ENCODE measurements at regions not wholly inside any gene's neighbourhood (a gene's known extent, or its start where the extent isn't known, plus 50 kb on each side); places are given as distances from the start of the nearest gene placed in this dataset.

DNA sequence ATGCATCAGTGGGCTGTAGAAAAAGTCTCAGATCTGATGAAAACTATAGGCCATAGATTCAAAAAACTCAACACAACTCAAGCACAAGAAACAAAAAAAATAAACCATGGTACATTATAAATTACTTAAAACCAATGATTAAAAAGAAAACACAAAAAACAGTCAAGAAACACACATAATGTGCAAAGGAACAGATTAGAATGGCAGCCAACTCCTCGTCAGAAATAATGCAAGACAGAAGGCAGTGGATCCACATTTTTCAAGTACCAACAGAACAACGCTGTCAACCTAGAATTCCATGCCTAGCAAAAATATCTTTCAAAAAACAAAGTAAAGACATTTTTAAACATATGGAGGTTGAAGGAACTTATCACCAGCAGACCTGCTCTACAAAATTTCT lies 69.7 kb downstream of the PSMB1 start:
- Mint-ChIP-seq H3K27me3 (peaks cover 10% of the 10 kb centered on the region), H3K4me3 (no peak overlapping the region), H3K27ac (no peak overlapping the region), H3K9me3 (peaks cover 6% of the 10 kb centered on the region), H3K4me1 (ENCODE audit: low read depth) (no peaks in the 10 kb centered on the region), H3K36me3 (ENCODE audit: low read depth) (no peaks in the 10 kb centered on the region)

DNA sequence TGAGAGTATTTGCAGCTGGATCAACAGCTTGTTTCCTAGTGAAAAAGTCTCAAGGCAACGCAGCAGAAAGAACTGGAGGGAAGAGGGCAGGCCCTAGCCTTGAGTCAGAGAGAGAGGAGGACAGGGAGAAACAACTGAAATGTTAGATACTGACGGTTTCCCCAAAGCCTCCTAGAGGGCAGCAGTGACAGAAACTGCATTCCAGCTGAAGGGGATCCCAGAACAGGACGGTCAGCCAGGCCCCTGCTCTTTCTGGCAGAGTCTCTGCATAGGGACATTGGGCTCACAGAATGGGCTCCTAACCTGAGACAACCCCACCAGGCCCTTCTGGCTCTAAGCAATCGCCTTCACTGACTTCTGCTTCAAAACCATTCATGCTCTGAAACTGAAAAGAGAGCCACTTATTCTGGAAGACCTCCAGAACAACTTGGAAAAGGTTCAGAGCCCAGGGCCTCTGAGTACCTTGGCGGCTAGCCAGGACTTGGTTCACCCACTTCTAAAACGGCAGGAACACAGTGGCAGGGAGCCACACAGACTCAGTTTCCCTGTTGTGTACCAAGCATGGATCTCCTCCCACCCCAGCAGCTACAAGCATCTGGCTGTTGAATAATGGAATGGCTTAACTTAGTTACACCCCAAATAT lies 72.9 kb downstream of the PSMB1 start:
- Mint-ChIP-seq H3K36me3 (ENCODE audit: low read depth) (no peaks in the 10 kb centered on the region), H3K4me1 (ENCODE audit: low read depth) (no peaks in the 10 kb centered on the region), H3K27me3 (peaks cover 17% of the 10 kb centered on the region), H3K4me3 (no peak overlapping the region), H3K27ac (no peak overlapping the region), H3K9me3 (peaks cover 6% of the 10 kb centered on the region)

GRCh38 chr6:170476360-170476759 lies 76.7 kb downstream of the PSMB1 start:
- no peak overlapping the region for H3K27ac Mint-ChIP-seq
- H3K4me1 Mint-ChIP-seq (ENCODE audit: low read depth) = no peaks in the 10 kb centered on the region
- no peaks in the 10 kb centered on the region for H3K9me3 Mint-ChIP-seq
- H3K36me3 Mint-ChIP-seq (ENCODE audit: low read depth) = no peaks in the 10 kb centered on the region
- H3K27me3 Mint-ChIP-seq = peaks cover 15% of the 10 kb centered on the region
- H3K4me3 Mint-ChIP-seq = no peak overlapping the region

DNA sequence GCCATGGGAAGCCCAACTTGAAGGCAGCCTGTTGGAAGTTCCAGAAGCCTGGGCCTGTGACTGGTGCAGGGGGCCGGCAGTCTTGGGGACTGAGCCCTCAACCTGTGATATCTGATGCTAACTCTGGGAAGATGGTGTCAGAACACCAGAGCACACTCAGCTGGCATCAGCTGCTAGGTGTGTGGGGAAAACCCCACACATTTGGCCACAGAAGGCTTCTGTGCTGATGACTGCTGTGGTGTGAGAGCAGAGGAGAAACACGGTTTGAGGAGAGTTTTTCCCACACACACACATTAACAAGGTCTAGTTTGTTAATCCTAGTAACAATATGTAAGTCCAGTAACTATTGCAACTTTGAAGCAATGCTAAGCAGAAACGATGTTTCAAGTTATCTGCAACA lies 78.0 kb downstream of the PSMB1 start:
- Mint-ChIP-seq H3K36me3 (ENCODE audit: low read depth) (no peaks in the 10 kb centered on the region), H3K4me3 (no peak overlapping the region), H3K27ac (no peak overlapping the region), H3K4me1 (ENCODE audit: low read depth) (no peaks in the 10 kb centered on the region), H3K9me3 (no peaks in the 10 kb centered on the region), H3K27me3 (peaks cover 11% of the 10 kb centered on the region)

DNA sequence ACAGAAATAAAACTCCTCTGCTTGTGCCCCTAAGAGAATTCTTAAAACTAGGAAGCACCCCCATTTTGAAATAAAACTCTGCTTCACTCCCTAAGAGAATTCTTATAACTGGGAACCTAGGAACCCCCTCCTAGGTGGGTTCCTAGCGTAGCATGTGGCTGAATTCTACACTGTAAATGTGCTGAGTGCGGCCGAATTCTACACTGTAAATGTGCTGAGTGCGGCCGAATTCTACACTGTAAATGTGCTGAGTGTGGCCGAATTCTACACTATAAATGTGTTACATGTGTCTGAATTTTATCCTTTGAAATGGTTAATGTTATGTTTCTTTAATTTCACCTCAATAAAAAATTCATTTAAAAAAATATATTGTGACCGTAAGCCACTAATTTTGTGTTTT lies 79.3 kb downstream of the PSMB1 start:
- no peak overlapping the region for H3K27ac Mint-ChIP-seq
- H3K4me3 Mint-ChIP-seq = no peak overlapping the region

DNA sequence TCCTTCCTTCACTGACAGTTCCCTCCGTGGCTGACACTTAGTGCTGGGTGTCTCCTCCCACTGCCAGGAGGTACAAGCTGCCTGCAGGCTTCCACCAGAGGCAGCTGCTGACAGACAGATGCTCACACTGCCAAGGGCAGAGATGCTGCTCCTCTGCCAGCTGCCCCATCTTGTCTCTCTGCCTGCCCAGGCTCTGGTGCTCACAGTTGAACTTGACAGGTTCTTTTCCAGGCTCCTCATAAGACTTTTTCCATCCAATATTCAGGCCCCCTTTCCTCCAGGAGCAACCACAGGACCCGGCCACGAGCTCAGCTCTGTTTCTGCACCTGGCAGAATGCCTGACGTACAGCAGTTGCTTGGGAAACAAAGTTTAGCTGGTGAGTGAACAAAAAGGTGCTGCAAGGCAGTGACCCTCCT lies 79.8 kb downstream of the PSMB1 start:
- peaks cover 11% of the 10 kb centered on the region for H3K27me3 Mint-ChIP-seq
- H3K4me3 Mint-ChIP-seq = no peak overlapping the region
- no peak overlapping the region for H3K27ac Mint-ChIP-seq
- H3K4me1 Mint-ChIP-seq (ENCODE audit: low read depth) = no peaks in the 10 kb centered on the region
- H3K36me3 Mint-ChIP-seq (ENCODE audit: low read depth) = no peaks in the 10 kb centered on the region
- peaks cover under 1% of the 10 kb centered on the region for H3K9me3 Mint-ChIP-seq

More for the DNA sequence above, 79.3 kb downstream of the PSMB1 start:
- Mint-ChIP-seq H3K4me1 (ENCODE audit: low read depth) (no peaks in the 10 kb centered on the region), H3K9me3 (no peaks in the 10 kb centered on the region), H3K27me3 (peaks cover 11% of the 10 kb centered on the region), H3K36me3 (ENCODE audit: low read depth) (no peaks in the 10 kb centered on the region)

GRCh38 chr6:170471491-170471890 lies 81.6 kb downstream of the PSMB1 start:
- Mint-ChIP-seq H3K4me1 (ENCODE audit: low read depth) (no peaks in the 10 kb centered on the region), H3K27ac (no peak overlapping the region), H3K4me3 (no peak overlapping the region), H3K9me3 (peaks cover 2% of the 10 kb centered on the region), H3K27me3 (peaks cover 7% of the 10 kb centered on the region), H3K36me3 (ENCODE audit: low read depth) (no peaks in the 10 kb centered on the region)

DNA sequence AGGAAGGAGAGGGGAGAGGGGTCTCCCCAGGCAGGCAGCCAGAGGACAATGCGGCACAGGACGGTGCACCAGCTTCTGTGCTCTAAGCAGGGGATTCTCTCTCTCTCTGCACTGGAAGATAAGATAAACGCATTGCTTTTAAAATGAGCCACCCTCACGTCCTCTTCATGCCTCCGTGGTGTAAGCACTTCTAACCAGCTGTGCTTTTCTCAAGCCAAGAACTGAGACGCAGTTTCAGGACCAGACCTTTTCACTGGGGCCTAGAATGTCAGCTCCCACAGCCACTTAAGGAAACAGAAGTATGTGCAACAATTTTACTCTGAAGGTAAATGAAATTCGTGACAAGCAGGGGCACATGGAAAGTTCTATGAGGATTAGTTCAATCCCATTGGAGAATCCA lies 82.4 kb downstream of the PSMB1 start:
- H3K27ac Mint-ChIP-seq = no peak overlapping the region
- H3K36me3 Mint-ChIP-seq (ENCODE audit: low read depth) = no peaks in the 10 kb centered on the region
- peaks cover 6% of the 10 kb centered on the region for H3K27me3 Mint-ChIP-seq
- H3K4me3 Mint-ChIP-seq = no peak overlapping the region
- H3K9me3 Mint-ChIP-seq = peaks cover 2% of the 10 kb centered on the region
- H3K4me1 Mint-ChIP-seq (ENCODE audit: low read depth) = no peaks in the 10 kb centered on the region

DNA sequence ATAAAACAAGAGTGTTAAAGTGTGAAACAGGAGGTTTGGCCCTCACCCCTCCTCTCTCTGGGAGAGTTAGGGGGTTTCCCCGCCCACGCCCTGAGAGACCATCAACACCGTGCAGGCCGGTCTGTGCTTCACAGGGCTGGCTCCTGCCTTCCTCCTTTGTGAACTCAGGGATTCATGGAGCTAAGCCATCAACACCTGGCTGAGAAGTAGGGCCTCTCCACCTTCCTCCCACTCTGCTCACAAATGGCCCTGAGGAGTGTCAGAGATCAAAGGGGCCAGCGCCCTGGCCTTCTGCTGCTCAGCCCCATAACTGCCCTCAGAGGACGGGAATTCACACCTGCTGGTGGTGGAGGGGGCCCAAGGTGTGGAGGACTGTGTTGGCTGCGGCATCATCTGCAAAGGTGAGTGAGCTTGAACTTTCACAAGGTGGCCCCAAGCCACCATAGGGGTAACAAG lies 88.6 kb downstream of the PSMB1 start:
- H3K9me3 Mint-ChIP-seq = peaks cover 2% of the 10 kb centered on the region
- H3K4me3 Mint-ChIP-seq = no peak overlapping the region
- no peak overlapping the region for H3K27ac Mint-ChIP-seq
- H3K36me3 Mint-ChIP-seq (ENCODE audit: low read depth) = no peaks in the 10 kb centered on the region
- peaks cover 2% of the 10 kb centered on the region for H3K27me3 Mint-ChIP-seq
- H3K4me1 Mint-ChIP-seq (ENCODE audit: low read depth) = peaks cover 23% of the 10 kb centered on the region

GRCh38 chr6:170464080-170464479 lies 89.0 kb downstream of the PSMB1 start:
- Mint-ChIP-seq H3K4me1 (ENCODE audit: low read depth) (peaks cover 26% of the 10 kb centered on the region), H3K36me3 (ENCODE audit: low read depth) (no peaks in the 10 kb centered on the region), H3K27ac (no peak overlapping the region), H3K4me3 (no peak overlapping the region), H3K9me3 (peaks cover 2% of the 10 kb centered on the region), H3K27me3 (peaks cover 4% of the 10 kb centered on the region)

- no peaks in the 10 kb centered on the region for H3K36me3 Mint-ChIP-seq (ENCODE audit: low read depth)
- peak overlapping the region; percentile 13 for H3K4me3 Mint-ChIP-seq
- H3K9me3 Mint-ChIP-seq = peaks cover 1% of the 10 kb centered on the region
- H3K27me3 Mint-ChIP-seq = peaks cover 4% of the 10 kb centered on the region
- peaks cover 26% of the 10 kb centered on the region for H3K4me1 Mint-ChIP-seq (ENCODE audit: low read depth)
- H3K27ac Mint-ChIP-seq = no peak overlapping the region
Observed at GRCh38 chr6:170463101-170463721, 89.9 kb downstream of the PSMB1 start.

GRCh38 chr6:170462366-170463020 lies 90.6 kb downstream of the PSMB1 start:
- Mint-ChIP-seq H3K9me3 (no peaks in the 10 kb centered on the region), H3K4me1 (ENCODE audit: low read depth) (peaks cover 26% of the 10 kb centered on the region), H3K27ac (no peak overlapping the region), H3K27me3 (peaks cover 4% of the 10 kb centered on the region), H3K36me3 (ENCODE audit: low read depth) (no peaks in the 10 kb centered on the region), H3K4me3 (no peak overlapping the region)

DNA sequence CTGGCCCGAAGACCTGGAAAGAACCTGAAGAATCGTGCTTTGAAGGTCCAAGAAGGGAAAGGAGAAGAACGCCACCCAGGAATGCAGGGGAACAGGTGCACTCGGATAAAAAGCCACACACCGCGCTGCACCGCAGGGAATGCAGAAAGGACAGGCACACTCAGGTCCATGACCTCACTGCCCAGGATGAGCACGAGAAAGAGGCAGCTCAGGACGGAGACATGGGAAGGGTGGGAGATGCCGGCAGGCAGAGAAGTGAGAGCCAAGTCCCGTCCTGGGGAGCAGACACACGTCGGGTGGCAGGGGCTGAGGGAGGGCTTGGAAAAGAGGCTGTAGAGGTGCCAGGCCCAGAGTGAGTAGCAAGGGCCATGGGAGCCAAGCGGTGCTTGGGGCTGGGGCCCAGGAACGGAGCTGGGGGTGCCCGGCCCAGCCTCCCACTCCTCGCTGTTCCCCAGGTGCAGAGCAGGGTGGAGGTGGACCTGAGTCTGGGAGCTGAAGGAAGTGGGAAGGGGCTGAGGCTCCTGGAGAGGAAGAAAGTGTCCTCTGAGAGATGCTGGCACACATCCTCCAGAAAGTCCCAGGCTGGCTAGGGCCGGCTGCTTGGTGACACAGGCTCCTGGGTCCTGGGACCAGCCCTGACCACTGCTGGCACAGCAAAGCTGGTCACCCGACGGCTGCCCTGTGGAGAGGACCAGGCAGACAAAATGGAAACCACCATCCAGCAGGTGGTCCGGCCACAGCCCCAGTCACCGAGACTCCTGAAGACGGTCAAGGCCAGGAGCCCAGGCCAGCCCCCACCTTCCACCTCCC lies 91.3 kb downstream of the PSMB1 start:
- Mint-ChIP-seq H3K27me3 (peaks cover 4% of the 10 kb centered on the region), H3K4me3 (no peak overlapping the region), H3K4me1 (ENCODE audit: low read depth) (peaks cover 26% of the 10 kb centered on the region), H3K9me3 (no peaks in the 10 kb centered on the region), H3K27ac (no peak overlapping the region), H3K36me3 (ENCODE audit: low read depth) (no peaks in the 10 kb centered on the region)

GRCh38 chr6:170461111-170461510 lies 92.0 kb downstream of the PSMB1 start:
- Mint-ChIP-seq H3K36me3 (ENCODE audit: low read depth) (no peaks in the 10 kb centered on the region), H3K27me3 (peaks cover 4% of the 10 kb centered on the region), H3K4me1 (ENCODE audit: low read depth) (peaks cover 26% of the 10 kb centered on the region), H3K9me3 (no peaks in the 10 kb centered on the region), H3K27ac (no peak overlapping the region), H3K4me3 (no peak overlapping the region)

DNA sequence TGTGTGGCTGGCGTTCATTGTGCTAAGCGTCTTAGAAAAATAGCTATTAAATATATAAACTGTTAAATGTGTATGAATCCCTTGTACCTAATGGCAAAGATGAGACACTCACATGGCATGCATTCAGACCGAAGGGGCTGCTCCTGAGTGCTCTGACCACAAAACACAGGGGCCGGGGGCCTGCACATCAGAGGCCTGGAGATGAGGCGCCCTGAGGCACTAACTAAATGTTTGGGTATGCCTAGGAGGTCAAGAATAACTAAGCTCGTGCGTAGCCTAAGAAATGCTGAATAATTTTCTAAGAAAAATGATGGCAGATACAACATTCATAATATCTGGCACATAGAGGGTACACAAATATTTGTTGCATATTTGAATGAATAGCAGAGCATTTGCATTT lies 92.5 kb downstream of the PSMB1 start:
- no peak overlapping the region for H3K4me3 Mint-ChIP-seq
- no peaks in the 10 kb centered on the region for H3K9me3 Mint-ChIP-seq
- H3K4me1 Mint-ChIP-seq (ENCODE audit: low read depth) = peaks cover 26% of the 10 kb centered on the region
- peaks cover 4% of the 10 kb centered on the region for H3K27me3 Mint-ChIP-seq
- no peak overlapping the region for H3K27ac Mint-ChIP-seq
- no peaks in the 10 kb centered on the region for H3K36me3 Mint-ChIP-seq (ENCODE audit: low read depth)

Measured in stimulated activated naive CD8-positive, alpha-beta T cell treated with anti-CD3 and anti-CD28 coated beads, Interleukin-15, Interleukin-2, amounts not matched to agents 100 ng/mL and 50 ng/mL, for 24 hours (primary cell).